ENCODE measurements at regions not wholly inside any gene's neighbourhood (a gene's known extent, or its start where the extent isn't known, plus 50 kb on each side); places are given as distances from the start of the nearest gene placed in this dataset.

- DNase-seq = no peak
Observed at GRCh38 chr4:137722910-137723309, 190.6 kb upstream of the PCDH18 start.

GRCh38 chr4:137711502-137711901 lies 179.2 kb upstream of the PCDH18 start:
- no peak for DNase-seq

- no peak for DNase-seq
Observed at GRCh38 chr4:137707626-137708025, 175.3 kb upstream of the PCDH18 start.

- no peak for DNase-seq
Observed at GRCh38 chr4:137707102-137707620, 174.9 kb upstream of the PCDH18 start.

GRCh38 chr4:137705171-137705783 lies 173.0 kb upstream of the PCDH18 start:
- no peak for DNase-seq

- peak; percentile 96 for DNase-seq
Observed at GRCh38 chr4:137703195-137703594, 170.9 kb upstream of the PCDH18 start.

- DNase-seq = peak; percentile 12
Observed at GRCh38 chr4:137702512-137702911, 170.2 kb upstream of the PCDH18 start.

- no peak for DNase-seq
Observed at GRCh38 chr4:137701401-137701800, 169.1 kb upstream of the PCDH18 start.

- no peak for DNase-seq
Observed at GRCh38 chr4:137700751-137701150, 168.5 kb upstream of the PCDH18 start.

- no peak for DNase-seq
Observed at GRCh38 chr4:137700072-137700471, 167.8 kb upstream of the PCDH18 start.

- no peak for DNase-seq
Observed at GRCh38 chr4:137694138-137694537, 161.8 kb upstream of the PCDH18 start.

- DNase-seq = no peak
Observed at GRCh38 chr4:137693641-137694040, 161.3 kb upstream of the PCDH18 start.

GRCh38 chr4:137692205-137692604 lies 159.9 kb upstream of the PCDH18 start:
- DNase-seq = no peak

GRCh38 chr4:137688651-137689050 lies 156.4 kb upstream of the PCDH18 start:
- DNase-seq = no peak

GRCh38 chr4:137685357-137685756 lies 153.1 kb upstream of the PCDH18 start:
- peak; percentile 58 for DNase-seq

- no peak for DNase-seq
Observed at GRCh38 chr4:137681081-137681480, 148.8 kb upstream of the PCDH18 start.

- no peak for DNase-seq
Observed at GRCh38 chr4:137678796-137679195, 146.5 kb upstream of the PCDH18 start.

GRCh38 chr4:137677863-137678262 lies 145.6 kb upstream of the PCDH18 start:
- no peak for DNase-seq

GRCh38 chr4:137676357-137676998 lies 144.2 kb upstream of the PCDH18 start:
- no peak for DNase-seq

- DNase-seq = no peak
Observed at GRCh38 chr4:137674066-137674465, 141.8 kb upstream of the PCDH18 start.

GRCh38 chr4:137668885-137669545 lies 136.7 kb upstream of the PCDH18 start:
- DNase-seq = no peak

GRCh38 chr4:137664416-137664815 lies 132.1 kb upstream of the PCDH18 start:
- DNase-seq = no peak

GRCh38 chr4:137664046-137664387 lies 131.7 kb upstream of the PCDH18 start:
- no peak for DNase-seq

Measured in DMS 273 treated with DMSO at 0.1 percent for 48 hours (cell line).